ENCODE measurements at regions not wholly inside any gene's neighbourhood (a gene's known extent, or its start where the extent isn't known, plus 50 kb on each side); places are given as distances from the start of the nearest gene placed in this dataset.
"Not testable (repeated sequence)": the region's sequence is repeated elsewhere in the genome, so short reads cannot be mapped to it uniquely, and the experiment has no call there.

GRCh38 chr11:23314162-23314561, 453.9 kb upstream of the CCDC179 start:
- intact Hi-C loops (cut with DNase I): no loop called here
- DNase-seq: no peak

GRCh38 chr11:23315286-23315685, 455.0 kb upstream of the CCDC179 start:
- DNase-seq: no peak
- intact Hi-C loops (cut with DNase I): no loop called here

- intact Hi-C loops (cut with DNase I): no loop called here
- no peak for DNase-seq
These were observed 457.5 kb upstream of the CCDC179 start for GRCh38 chr11:23317816-23318215.

- intact Hi-C loops (cut with DNase I): no loop called here
- DNase-seq: no peak
These were observed 458.4 kb upstream of the CCDC179 start for GRCh38 chr11:23318670-23319069.

GRCh38 chr11:23320131-23320530, 459.9 kb upstream of the CCDC179 start:
- intact Hi-C loops (cut with DNase I): no loop called here
- DNase-seq: no peak

GRCh38 chr11:23335586-23335985, 475.3 kb upstream of the CCDC179 start:
- intact Hi-C loops (cut with DNase I); DNase-seq: not testable (repeated sequence)

GRCh38 chr11:23336961-23337360, 476.7 kb upstream of the CCDC179 start:
- DNase-seq: no peak
- intact Hi-C loops (cut with DNase I): no loop called here

- DNase-seq: no peak
- intact Hi-C loops (cut with DNase I): no loop called here
These were observed 493.3 kb upstream of the CCDC179 start for GRCh38 chr11:23353611-23354010.

GRCh38 chr11:23359297-23359696, 499.0 kb upstream of the CCDC179 start:
- no peak for DNase-seq
- intact Hi-C loops (cut with DNase I): no loop called here

GRCh38 chr11:23364076-23364475, 503.8 kb upstream of the CCDC179 start:
- intact Hi-C loops (cut with DNase I): no loop called here

GRCh38 chr11:23370580-23371275, 510.5 kb upstream of the CCDC179 start:
- DNase-seq: no peak
- intact Hi-C loops (cut with DNase I): no loop called here

More at GRCh38 chr11:23364076-23364475, 503.8 kb upstream of the CCDC179 start:
- no peak for DNase-seq

- no peak for DNase-seq
- intact Hi-C loops (cut with DNase I): no loop called here
These were observed 517.6 kb upstream of the CCDC179 start for GRCh38 chr11:23377909-23378308.

- no peak for DNase-seq
- intact Hi-C loops (cut with DNase I): no loop called here
These were observed 530.8 kb upstream of the CCDC179 start for GRCh38 chr11:23391031-23391430.

GRCh38 chr11:23398052-23398451, 537.8 kb upstream of the CCDC179 start:
- DNase-seq: no peak
- intact Hi-C loops (cut with DNase I): no loop called here

- intact Hi-C loops (cut with DNase I): no loop called here
- DNase-seq: peak in 4 of 10 donors; percentile 7 to 79 (median 68)
These were observed 539.7 kb upstream of the CCDC179 start for GRCh38 chr11:23399995-23400394.

- intact Hi-C loops (cut with DNase I): no loop called here
- peak in 5 of 10 donors; percentile 5 to 80 (median 55) for DNase-seq
These were observed 543.2 kb upstream of the CCDC179 start for GRCh38 chr11:23403210-23404185.

- peak in 5 of 10 donors; percentile 5 to 78 (median 61) for DNase-seq
These were observed 544.2 kb upstream of the CCDC179 start for GRCh38 chr11:23404225-23405160.

GRCh38 chr11:23405350-23405937, 545.2 kb upstream of the CCDC179 start:
- intact Hi-C loops (cut with DNase I): no loop called here
- peak in 4 of 10 donors; percentile 20 to 75 (median 57) for DNase-seq

More at GRCh38 chr11:23404225-23405160, 544.2 kb upstream of the CCDC179 start:
- intact Hi-C loops (cut with DNase I): no loop called here

- intact Hi-C loops (cut with DNase I): no loop called here
- peak in 3 of 10 donors; percentile 48 to 80 (median 69) for DNase-seq
These were observed 546.0 kb upstream of the CCDC179 start for GRCh38 chr11:23406131-23406819.

Measured in posterior cingulate gyrus (tissue), 11 donors.